NOMO-1 (cell line): ENCODE measurements at regions not wholly inside any gene's neighbourhood (a gene's known extent, or its start where the extent isn't known, plus 50 kb on each side); places are given as distances from the start of the nearest gene placed in this dataset.

Experiments used
- DNase-seq, 2 experiments: peaks; one replicate each; lab custom pipeline; 2025; ENCODE audit not compliant: unreplicated experiment in 2 of 2; lab: John Stamatoyannopoulos, UW

DNA sequence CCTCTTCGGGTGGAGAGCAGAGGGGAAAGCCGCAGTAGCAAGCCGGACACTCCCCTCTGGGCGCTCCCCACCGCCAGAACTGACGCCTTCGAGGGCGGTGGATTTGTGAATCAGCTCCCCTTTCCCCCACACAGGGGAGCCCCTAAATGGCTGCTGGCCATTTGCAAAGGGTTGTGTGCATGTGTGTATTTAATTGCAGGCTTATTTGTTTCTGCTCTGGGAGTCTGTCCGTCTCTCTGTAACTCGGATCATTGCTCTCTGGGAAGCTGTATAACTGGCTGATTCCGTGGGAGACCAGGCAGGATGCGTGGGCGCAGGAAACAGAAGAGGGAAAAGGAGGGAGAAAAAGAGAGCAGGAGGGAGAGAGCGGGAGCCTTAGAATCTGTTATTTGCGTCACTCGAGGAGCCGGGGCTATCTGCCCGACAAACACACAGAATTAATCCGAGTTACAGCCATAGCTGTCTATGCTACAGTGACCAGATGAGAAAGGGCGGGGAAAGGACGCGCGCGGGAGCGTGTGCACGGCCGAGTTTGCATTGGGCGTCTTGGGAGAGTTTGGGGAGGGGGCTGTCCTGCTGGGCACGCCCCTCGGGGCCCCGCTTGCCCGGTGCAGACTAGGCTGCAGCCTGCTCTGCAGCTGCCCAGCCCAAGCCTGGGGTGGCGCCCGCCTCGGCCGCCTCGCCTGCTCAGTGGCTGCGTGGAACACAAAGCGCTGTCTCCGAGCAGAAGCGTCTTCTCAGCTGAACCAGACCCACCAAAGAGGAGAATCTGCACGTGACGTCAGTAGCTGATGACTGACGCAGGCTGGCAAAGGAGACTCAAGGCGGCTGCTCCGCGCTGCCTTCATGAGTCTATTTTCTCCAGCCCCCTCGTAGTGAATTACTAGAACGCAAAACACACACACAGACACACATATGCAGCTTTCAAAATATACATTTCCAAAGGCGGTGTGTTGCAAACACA, 105.3 kb upstream of the HSD17B12 start:
- DNase-seq = peak in 1 of 2 experiments; percentile 26

DNA sequence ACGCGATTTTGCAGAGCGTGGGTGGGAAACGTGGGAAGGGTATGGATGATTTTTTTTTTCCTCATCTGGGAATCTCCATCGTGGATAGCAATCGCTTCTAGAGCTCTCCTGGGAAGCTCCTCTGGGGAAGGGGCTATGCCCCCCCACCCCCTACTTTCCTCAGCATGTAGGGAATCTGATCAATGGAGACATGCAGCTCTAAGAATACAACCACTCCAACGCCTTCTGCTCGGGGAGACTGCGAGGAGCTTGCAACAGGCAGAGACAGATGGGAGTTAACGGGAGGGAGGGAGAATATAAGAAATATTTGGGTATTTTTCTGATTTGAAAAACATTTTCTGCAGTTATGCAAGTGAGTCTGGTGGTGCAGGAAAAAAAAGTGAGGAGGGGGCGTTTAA, 104.6 kb upstream of the HSD17B12 start:
- DNase-seq = no peak

DNA sequence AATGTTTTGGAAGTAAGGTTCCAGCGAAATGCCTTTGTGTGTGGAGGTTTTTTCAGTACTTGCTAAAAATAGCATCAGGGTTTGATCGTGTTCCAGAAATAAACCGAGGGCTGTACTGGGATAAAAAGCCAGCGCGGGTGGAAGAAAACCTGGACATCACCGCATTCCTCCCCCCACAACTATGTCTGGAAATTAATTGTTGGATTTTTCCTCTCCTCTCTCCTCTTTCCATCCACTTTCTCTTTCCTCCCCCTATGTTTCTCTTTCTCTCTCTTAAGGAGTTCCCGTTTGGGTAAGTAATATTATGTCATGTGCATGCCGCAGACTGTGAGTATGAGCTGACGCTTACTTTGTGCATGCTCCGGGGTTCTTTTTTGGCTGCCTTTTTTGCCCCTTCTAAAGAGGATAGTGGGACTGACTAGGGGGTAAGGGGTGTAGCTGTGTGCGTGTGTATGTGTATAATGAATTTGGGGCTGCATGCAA, 104.2 kb upstream of the HSD17B12 start:
- peak; percentile 26 to 31 for DNase-seq

DNA sequence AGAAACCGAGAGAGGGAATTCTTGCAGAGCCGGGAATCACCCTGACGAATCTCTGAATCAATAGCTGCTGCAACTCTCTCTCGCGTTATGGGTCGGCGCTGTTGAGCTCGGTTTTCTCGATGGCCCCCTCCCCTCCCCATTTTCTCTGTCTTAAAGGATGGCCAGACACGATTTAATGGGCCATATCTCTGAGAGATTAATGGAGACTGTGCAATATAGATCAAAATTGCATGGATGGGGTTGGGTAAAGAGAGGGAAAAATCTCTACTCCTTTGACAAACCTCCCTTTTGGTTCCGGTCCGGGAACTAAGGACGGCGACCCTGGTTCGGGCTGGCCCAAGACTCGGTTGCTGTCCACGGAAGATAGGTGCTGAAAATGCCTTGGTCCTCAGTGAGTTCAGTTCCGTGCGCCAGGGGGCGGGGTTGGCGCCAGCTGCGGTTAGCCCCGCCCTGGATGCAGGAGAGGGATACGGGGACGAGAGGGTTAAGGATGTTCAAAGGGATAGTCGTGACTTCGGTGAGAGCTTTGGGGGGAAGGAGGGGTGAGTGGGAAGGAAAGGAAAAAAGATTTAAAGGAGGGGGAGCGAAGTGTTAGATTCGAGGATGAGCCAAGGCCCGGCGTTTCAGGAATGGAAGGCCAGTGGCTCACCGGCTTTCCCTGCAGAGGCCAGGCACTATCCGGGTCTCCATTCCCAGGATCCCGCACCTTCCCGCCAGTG, 103.6 kb upstream of the HSD17B12 start:
- peak in 1 of 2 experiments; percentile 11 for DNase-seq

DNA sequence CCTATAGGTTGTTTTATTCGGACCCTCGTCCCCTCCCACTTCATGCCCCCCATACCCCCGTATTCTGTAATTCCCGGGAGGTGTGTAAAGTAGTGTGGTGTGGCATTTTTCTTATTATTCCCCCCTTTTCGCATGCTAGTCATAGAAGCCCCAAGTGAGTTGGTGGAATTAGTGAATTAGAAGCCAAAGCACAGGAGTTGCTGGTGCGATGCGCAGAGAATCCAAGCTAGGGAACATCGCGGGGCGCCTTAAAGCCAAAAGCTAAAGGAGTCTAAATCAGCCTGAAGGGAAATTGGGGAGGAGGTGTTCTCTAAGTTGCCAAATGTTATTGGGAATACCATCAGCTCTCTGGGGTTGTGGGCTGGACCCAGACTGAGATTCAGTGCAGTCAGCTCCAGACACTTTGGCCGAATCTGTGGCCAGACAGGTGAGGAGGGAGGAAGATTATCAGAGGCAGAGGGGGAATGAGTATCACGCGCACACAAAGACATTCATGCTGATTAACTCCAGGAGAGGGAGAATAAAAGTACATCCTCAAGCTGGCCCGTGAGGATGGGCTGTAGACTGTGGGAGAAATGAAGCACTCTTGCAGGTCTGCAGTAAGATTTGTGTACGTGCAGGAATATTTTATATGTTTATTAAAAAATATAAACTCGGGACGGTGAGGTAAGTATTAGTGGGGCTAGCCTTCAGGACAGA, 102.8 kb upstream of the HSD17B12 start:
- no peak for DNase-seq

DNA sequence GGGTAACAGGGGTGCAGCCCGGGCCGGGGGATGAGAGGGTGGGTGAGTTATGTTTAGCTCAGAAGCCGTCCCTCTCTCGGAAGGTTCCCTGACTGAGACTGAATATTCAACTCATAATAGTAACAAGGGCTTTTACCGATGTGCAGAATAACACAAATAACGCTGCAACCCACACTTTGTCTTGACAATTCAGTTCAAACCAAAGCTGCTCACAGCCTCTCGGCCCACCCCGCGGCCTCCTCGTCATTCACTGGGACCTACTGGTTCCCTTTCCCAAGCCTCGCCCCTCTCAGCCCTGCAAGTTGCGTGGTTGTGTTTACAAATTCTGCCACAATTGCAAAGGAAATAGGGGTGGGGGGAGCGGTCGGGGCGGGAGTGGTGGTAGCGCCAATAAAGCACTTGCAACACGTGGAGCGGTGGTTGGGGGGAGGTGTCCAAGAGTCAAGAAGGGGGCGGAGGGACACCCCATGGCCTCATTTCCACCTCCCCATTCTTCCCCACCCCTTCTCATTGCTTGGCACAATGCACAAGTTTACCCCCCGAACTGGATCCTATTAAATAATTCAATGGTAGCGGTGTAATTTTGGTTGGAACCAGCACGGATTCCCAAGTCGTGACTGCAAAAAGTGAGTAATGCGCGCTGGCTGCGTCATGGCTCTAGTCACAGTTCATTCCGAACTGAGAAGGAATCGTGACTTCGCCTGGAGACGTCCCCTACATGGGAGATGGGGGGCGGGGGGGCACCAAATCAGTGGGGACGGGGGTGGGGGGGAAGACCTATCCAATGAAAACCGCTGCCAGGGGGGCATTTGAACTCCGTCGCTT, 102.0 kb upstream of the HSD17B12 start:
- DNase-seq = peak in 1 of 2 experiments; percentile 48

DNA sequence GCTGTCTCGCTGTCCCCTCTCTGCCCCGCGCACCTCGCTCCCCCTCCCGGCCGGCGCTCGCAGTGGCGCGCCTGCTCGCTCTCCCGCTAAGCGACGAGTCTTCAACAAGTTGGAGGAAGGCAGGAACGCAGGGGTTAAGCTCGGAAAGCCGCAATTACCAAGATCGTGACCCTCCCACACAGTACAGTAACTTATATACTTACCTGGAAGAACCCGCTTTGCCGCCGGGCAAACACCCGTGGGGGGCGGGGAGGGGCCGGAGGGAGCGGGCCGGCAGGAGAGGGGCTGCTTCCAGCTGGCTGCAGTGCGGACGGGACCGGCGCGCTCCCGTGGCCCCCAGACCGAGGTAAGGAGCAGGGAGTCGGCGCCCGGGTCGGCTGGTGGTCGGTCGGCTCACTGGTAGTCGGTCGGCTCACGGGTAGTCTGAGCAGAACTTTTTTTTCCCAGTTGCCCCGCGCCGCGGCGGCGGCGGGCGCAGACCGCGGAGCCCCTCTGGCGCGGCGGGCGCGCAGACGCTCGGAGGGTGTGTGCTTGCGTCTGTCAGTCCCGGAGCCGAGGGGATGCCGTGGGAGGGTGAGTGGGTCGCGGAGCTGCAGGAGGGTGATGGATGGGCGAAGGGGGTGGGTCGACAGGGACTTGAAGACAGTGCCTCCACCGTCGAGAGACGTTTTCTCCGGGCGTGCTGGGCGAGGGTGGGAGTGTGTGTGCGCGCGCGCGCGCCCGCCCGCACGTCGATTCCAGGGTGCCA, 101.2 kb upstream of the HSD17B12 start:
- DNase-seq = peak; percentile 32 to 48

DNA sequence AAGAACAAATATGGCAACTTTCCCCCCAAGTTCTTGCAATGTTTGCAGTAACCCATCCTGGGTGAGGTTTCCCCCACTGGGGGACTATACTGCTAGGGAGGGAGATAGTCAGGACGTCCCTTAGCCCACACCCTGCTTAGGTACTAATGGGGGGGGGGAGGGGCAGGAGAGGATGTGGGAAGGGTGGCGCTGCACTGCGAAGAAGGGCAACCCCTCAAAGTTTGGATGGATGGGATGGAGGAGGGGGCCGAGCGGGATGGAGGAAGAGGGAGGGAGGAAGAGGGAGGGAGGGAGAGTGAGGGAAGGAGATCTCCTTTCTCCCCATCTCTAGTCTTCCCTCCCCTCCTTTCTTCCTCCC, 100.6 kb upstream of the HSD17B12 start:
- DNase-seq = no peak

DNA sequence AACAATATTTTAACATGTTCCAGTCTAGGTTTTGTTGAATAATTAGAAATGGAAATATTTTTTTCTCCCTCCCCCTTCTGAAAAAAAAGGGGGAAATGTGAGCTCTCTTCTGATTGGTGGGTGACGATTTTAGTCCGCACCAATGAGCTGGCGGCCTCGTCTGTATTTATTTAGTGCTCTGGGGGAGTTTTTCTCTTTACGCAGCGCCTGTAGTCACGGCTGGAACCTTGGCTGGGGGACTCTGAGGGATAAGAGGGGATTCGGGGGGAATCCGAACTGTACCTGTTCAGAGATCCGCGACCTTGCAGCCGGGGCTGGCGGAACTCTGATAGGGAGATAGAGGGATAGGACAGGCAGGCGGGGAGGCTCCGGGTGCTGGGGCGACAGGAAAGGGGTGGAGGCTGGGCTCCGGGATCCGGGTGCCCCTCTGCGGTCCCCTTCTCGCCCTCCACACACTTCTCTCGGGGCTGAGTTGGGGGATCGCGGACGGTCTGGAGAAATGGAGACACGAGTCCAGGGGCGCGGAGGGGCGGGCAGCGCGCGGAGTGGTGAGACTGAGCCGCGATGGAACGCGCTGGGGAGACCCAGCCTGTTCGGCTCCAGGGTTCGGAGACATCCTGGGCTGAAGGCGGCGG, 99.7 kb upstream of the HSD17B12 start:
- no peak for DNase-seq

DNA sequence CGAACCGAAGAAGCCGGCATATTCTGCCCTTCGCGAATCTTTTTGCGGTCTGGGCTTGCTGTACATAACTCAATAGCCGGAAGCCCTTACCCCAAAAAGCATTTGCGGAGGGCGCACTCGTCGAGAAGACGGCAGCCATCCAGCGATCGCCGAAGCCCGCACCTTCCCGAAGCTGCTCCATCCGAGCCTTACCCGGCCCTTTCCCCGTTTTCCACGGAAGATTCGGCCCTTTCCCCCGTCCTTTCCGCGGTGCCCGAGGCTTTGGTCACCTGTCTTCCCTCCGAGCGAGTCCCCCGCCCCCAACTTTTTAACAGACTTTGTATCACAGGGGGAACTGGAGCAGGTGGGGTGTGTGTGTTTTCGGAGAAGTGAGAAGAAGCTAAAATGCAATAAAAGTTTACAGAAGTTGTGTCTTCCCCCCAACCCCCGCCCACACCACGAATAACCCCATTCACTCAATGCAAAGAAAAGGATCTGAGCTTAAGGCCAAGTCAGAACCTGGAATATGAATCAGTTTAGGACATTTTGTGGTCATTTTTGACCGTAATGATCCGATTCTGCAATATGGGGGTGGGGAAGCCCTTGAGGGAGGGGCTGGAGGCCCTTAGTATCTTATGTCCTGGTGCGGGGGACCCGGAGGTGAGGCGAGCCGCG, 99.0 kb upstream of the HSD17B12 start:
- DNase-seq = no peak

DNA sequence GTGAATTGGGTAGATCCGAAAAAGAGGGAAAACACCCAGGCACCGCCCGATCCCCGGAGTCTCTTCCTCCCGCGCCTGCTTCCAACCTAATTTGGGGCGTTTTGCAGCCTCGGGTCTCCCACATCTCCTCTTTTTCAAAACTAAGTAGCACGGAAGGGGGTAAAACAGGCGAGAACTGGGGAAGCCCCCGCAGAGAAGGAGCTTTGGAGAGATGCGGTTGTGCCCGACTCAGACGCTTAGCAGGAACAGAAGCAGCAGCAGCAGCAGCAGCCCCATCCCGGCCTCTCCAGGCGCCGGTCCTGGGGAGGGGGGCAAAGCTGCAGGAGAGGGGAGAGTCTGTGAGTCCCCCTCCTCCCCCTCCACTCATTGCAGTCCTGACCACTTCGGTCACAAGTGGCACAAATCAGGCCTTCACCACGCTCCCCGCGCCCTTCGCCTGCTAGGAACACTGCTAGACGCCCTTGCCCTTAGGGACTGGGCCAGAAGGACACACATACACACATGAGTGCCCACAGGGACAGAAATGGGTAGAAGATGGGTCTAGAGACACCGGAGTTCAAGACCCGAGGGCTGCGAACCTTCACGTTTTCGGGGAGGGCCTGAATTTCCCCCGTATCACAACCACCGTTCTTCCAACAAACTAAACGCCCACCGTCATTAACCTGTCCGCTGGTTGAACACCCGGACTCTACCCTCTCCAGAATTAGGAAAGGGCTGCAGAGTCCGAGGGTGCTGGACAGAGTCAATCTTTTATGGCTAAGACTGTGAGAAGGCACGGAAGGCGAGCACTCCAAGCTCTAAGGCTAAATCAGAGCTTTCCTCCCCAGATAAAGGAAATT, 98.3 kb upstream of the HSD17B12 start:
- no peak for DNase-seq

DNA sequence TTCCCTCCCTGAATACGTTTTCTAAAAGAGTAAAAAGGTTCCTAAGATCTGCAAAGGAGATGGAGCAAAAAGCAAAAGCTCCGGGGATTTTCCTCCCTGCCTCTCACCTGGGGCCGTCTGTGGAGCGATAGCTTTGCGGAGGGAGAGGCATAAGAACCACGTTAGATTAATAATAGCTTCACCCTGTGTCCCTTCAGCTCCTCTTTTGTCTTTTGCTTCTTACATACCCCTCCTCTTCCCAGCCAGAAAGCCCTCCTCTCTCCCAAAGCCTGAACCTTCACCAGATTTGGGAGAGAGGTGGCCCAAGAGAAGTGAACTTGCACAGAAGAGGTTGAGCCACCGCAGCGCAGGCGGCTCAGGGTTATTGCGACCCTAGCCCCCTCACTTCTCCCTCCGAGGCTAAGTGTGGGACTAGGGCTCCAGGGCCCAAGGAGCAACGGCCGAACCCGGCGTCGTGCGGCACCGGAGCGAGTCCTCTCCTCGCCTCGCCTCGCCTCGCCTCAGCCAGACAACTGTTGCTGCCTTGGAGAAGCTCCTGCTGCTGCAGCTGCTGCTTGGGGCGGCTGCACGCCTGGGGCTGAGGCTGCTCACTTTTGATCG, 97.6 kb upstream of the HSD17B12 start:
- no peak for DNase-seq

DNA sequence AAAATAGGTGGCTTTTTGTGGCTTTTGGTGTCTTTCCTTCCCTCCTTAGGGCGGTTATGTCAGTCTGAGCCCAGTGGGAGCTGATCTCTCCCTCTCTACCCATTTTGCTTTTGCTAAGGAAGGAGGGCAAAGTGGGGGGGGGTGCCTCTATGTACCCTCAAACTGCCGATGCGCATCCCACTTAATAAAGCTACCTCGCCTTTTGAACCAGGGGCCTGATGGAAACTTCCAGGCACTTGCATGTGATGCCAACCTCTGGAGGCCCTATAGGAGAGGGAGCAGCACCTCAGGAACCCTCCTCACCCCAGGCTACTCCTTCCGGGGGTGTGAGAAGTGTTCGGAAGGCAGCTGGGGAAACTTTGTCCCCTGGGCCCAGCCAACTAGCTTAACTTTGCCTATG, 97.0 kb upstream of the HSD17B12 start:
- DNase-seq = no peak

DNA sequence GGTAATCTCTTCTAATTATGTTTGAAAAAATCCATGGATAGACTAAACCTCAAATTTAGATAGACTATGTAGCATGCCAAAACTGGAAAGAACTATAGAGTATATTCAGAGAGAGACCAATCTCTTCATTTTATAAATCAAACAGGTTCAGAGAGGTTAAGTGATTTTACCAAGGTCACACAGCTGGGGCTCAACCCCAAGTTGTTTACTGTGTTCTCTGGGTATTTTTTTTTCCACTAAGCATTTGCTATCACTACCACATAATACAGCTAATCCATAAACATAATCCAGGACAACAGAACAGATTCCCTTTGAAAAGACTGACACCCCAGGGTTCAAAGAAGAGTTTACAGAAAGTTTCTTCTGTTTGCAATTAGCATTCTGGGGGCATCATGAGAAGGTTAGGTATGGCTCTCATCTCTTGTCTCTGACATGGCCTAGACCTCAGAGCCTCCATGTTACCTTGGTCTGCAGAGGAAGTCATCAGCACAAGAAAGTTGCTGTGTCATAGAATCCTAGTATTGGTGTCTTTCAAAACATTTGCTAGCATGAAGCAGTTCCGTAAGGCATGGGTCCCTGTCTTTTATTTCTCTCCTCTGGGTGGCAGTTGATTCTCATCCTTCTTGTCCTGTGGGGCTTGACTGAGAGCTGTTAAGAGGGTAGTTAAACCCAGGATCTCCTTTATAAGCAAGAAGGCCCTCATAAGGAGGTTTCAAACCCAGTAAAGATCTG, 94.5 kb upstream of the HSD17B12 start:
- DNase-seq = peak in 1 of 2 experiments; percentile 28

DNA sequence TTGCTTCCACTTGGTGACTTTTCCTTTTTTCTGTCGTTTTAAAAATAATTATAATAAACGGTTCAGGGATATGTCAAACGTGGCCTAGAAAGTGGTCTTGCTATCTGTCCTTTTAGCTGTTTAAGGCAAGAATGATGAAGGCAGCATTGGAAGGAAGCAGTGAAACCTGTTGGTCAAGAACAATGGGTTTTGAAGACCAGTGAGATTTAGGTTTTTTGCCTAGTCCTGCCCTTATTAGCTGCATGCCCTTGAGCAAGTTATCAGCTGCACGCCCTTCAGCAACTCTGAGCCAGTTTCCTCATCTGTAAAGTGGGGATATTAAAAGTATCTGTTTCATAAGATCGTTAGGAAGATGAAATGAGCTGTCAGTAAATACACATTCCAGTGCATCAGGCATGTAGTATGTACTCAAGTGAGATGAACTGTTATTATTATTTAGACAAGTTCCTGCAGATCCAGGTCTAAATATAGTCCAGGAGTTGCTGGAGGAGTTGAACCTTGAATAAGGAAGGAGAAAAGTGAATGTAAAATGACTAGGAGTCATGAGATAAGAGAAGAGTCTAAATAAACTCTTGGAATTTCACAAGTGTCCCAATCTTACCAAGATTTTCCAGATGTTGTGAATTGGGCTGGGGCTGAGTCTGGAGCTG, 90.8 kb upstream of the HSD17B12 start:
- DNase-seq = no peak

DNA sequence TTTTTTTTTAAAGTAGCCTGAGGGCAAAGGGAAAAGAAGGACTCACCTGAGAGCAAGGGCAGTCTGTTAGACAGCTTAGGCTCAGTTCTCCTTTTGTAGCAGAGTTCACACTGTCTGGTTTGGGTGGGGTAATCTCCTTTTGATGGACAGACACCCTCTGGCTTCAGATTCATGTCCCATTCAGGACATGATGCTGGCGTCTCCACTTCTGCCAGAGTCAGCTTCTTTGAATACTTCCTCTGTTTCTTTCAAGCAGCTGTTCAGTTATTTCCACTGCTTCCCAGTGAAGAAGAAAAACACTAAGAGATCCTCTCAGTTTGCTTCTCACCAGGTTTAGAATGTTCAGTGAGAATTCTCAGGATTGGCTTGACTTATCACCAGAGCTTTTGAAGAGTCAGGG, 79.0 kb upstream of the HSD17B12 start:
- DNase-seq = no peak
